ENCODE measurements at regions not wholly inside any gene's neighbourhood (a gene's known extent, or its start where the extent isn't known, plus 50 kb on each side); places are given as distances from the start of the nearest gene placed in this dataset.
"Not testable (repeated sequence)": the region's sequence is repeated elsewhere in the genome, so short reads cannot be mapped to it uniquely, and the experiment has no call there.

- not testable (repeated sequence) for DNase-seq (ENCODE audit: low spot score)
Measured at GRCh38 chr15:24505216-24505615, 170.4 kb upstream of the NPAP1 start.

DNA sequence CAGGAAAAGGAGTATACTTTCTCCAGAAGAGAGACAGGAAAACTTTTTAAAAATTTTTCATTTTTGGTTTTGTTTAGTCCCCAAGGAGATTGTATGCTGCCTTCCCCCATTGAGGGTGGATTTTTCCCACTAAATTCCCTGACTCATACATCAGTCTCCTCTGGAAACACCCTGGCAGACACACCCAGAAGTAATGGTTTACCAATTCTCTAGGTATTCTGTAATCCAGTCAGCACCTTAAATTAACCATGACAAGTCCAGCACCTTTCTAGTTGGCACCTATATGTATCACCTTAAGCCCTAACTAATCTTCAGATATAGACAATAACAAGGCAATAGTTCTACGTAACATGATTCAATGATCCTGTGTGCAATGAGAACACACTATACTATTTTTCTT, 165.9 kb upstream of the NPAP1 start:
- not testable (repeated sequence) for DNase-seq (ENCODE audit: low spot score)

DNA sequence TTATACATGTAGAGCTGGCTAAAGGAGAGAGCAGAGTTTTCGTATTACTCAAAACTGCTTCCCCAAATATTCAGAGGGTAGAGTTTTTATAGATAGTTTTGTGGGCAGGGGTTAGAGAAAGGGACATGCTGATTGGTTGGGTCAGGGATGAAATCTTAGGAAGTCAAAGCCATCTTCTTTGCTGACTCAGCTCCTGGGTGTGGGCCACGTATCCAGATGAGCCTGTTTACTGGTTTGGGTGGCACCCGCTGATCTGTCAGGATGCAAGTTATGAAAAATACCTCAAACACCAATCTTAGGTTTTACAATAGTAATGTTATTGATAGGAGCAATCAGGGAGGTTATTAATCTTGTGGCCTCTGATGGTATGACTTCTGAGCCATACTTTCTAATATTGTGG, 164.0 kb upstream of the NPAP1 start:
- DNase-seq (ENCODE audit: low spot score) = not testable (repeated sequence)

DNA sequence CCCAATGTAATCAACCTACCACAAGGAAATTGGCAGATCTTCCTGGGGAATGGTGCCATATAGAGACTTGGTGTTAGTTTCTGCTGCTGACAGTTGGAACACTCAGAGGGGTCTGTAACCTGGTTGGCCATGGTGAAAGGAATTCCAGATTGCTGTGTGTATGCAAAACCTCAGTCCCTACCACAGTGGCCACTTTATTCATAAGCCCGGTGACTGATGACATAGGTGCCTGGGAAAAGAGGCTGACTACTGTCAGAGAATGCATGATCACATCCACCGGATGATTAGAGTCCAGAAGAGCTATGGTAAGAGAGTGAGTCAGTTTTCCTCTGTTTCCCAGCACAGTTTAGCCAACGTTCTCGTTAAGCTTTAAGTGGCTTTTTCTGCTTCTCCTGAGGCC, 156.8 kb upstream of the NPAP1 start:
- DNase-seq (ENCODE audit: low spot score) = not testable (repeated sequence)

DNA sequence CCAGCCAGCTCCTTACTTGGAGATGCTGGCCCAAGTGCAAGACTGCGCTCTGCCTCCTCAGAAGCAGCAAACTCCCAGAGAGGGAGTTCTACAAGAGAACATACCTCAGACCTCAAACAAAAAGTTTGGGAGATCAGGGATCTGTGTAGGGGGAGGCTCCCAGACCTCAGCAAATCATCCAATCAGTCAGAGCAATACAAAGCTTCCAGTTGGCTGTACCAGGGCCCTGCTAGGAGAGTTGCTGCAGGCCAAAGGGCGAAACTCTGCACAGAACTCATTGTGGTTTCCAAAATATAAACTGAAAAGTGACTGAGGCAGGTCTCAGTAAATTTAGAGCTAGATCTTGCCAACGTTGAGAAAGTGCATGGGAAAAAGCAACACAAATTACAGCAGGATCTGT, 144.3 kb upstream of the NPAP1 start:
- DNase-seq (ENCODE audit: low spot score) = not testable (repeated sequence)

DNA sequence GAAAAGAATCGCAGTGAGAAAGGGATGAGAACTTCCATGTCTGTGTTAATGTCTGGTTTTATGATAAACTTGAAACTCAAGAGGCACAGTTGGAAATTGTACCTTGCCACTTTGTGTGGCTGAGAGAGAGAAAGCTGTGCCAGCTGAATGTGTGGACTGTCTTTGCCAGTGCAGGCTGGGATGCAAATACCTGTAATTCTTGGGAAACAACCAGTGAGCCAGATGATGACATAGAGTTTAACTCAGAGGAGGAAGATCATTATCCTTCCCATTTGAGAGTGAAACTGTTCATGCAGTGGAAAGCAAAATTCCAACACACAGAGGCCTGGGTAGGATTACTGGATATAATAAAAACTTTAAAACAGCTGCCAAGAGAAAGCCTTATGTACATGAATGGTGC, 141.5 kb upstream of the NPAP1 start:
- DNase-seq (ENCODE audit: low spot score) = not testable (repeated sequence)

DNA sequence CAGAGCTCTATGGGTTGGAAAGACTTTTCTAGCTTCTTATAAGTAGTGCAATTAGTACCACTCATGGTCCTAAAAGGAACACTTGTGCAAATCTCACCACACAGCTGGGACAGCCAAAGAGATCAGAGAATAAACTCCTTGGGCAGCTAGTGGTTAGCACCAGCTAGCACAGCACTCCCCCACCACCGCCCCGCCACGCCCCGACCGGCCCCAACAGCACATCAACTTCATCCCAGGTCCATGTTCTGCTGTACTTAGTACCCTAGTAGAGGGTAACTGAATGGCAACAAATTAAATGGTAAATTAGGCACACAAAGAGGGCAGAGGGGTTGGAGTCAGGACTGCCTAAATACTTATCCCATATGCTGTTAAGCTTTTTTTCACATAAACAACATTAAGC, 118.3 kb upstream of the NPAP1 start:
- DNase-seq (ENCODE audit: low spot score) = not testable (repeated sequence)

- no peak for DNase-seq (ENCODE audit: low spot score)
Measured at GRCh38 chr15:24607636-24608035, 67.9 kb upstream of the NPAP1 start.

GRCh38 chr15:24617646-24618045, 57.9 kb upstream of the NPAP1 start:
- DNase-seq (ENCODE audit: low spot score) = no peak

GRCh38 chr15:24621630-24622215, 53.9 kb upstream of the NPAP1 start:
- DNase-seq (ENCODE audit: low spot score) = no peak

Measured in kidney tubule cell (primary cell).